ENCODE measurements at regions not wholly inside any gene's neighbourhood (a gene's known extent, or its start where the extent isn't known, plus 50 kb on each side); places are given as distances from the start of the nearest gene placed in this dataset.
"Not testable (repeated sequence)": the region's sequence is repeated elsewhere in the genome, so short reads cannot be mapped to it uniquely, and the experiment has no call there.

- TF ChIP-seq CTCF (IDR thresholded peaks at IDR 0.05; ENCODE audit: insufficient read depth, low read depth, low read length, missing control alignments), result no peak
- H3K4me3 ChIP-seq (ENCODE audit: low read length), result no peak overlapping the region
- DNase-seq (ENCODE audit: low read depth), result peak; percentile 5
Measured at GRCh38 chr4:106806158-106806797, 229.8 kb downstream of the DKK2 start.

GRCh38 chr4:106803083-106803482 lies 233.0 kb downstream of the DKK2 start:
- no peak for DNase-seq (ENCODE audit: low read depth)
- no peak overlapping the region for H3K4me3 ChIP-seq (ENCODE audit: low read length)
- no peak for TF ChIP-seq CTCF (IDR thresholded peaks at IDR 0.05; ENCODE audit: insufficient read depth, low read depth, low read length, missing control alignments)

GRCh38 chr4:106801386-106801785 lies 234.7 kb downstream of the DKK2 start:
- no peak for DNase-seq (ENCODE audit: low read depth)
- no peak for TF ChIP-seq CTCF (IDR thresholded peaks at IDR 0.05; ENCODE audit: insufficient read depth, low read depth, low read length, missing control alignments)
- no peak overlapping the region for H3K4me3 ChIP-seq (ENCODE audit: low read length)

GRCh38 chr4:106796876-106797275 lies 239.2 kb downstream of the DKK2 start:
- no peak for TF ChIP-seq CTCF (IDR thresholded peaks at IDR 0.05; ENCODE audit: insufficient read depth, low read depth, low read length, missing control alignments)
- H3K4me3 ChIP-seq (ENCODE audit: low read length), result no peak overlapping the region
- DNase-seq (ENCODE audit: low read depth), result no peak

GRCh38 chr4:106795326-106795725 lies 240.8 kb downstream of the DKK2 start:
- TF ChIP-seq CTCF (IDR thresholded peaks at IDR 0.05; ENCODE audit: insufficient read depth, low read depth, low read length, missing control alignments), result no peak

GRCh38 chr4:106793933-106794332 lies 242.2 kb downstream of the DKK2 start:
- TF ChIP-seq CTCF (IDR thresholded peaks at IDR 0.05; ENCODE audit: insufficient read depth, low read depth, low read length, missing control alignments), result no peak
- DNase-seq (ENCODE audit: low read depth), result no peak
- H3K4me3 ChIP-seq (ENCODE audit: low read length), result no peak overlapping the region

More at GRCh38 chr4:106795326-106795725, 240.8 kb downstream of the DKK2 start:
- no peak for DNase-seq (ENCODE audit: low read depth)
- H3K4me3 ChIP-seq (ENCODE audit: low read length), result no peak overlapping the region

GRCh38 chr4:106775636-106776035 lies 260.5 kb downstream of the DKK2 start:
- no peak for DNase-seq (ENCODE audit: low read depth)
- no peak for TF ChIP-seq CTCF (IDR thresholded peaks at IDR 0.05; ENCODE audit: insufficient read depth, low read depth, low read length, missing control alignments)
- no peak overlapping the region for H3K4me3 ChIP-seq (ENCODE audit: low read length)

- DNase-seq (ENCODE audit: low read depth); H3K4me3 ChIP-seq (ENCODE audit: low read length): not testable (repeated sequence)
Measured at GRCh38 chr4:106774055-106774454, 262.1 kb downstream of the DKK2 start.
